ENCODE measurements at regions not wholly inside any gene's neighbourhood (a gene's known extent, or its start where the extent isn't known, plus 50 kb on each side); places are given as distances from the start of the nearest gene placed in this dataset.

DNA sequence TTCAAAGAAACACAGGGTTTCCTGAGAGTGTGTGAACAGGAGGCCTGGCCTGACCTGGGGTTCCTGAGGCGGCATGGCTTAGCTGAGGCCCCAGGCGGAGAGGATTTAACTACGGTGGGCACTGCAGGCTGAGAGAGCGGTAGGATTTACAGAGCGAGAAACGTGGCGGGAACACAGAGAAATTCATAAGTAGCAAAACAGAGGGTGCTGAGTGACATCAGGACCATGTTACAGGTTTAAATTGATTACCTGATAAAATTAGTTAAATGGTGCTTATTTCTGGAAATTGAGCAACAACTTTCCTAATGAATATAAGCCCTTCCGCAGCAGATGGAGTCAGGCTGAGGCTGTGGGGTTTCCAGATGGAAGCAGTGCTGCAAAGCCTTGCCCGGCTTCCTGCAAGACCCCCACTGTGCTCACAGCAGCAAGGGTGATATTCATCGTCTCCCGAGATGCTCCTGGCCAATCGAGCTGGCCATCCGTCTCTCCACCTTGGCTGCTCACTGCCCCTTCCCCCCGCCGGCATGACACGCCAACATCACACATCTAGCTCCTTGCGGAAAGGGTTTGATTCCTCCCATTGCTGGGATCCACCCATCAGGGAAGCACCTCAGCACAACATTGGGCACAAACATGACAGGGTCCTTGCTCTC is 69.4 kb upstream of the MORC3 start:
- Histone ChIP-seq H3K36me3 (replicated peaks in 1 of 2; ENCODE audit: insufficient read depth in 1 of 2, low read depth in 2 of 2) (peaks cover 0 to 2% of the 10 kb centered on the region in 2 donors), H3K27ac (no peak overlapping the region), H3K4me1 (peaks cover 8% of the 10 kb centered on the region), H3K4me3 (no peak overlapping the region), H3K27me3 (no peaks in the 10 kb centered on the region), H3K9me3 (no peaks in the 10 kb centered on the region)
- intact Hi-C loops (cut with DNase I): no loop called here
- 92 to 93% methylated on average over 17 of the region's 17 CpGs for WGBS, 2 donors
- no peak for TF ChIP-seq POLR2A (IDR thresholded peaks at IDR 0.05)
- TF ChIP-seq, protein P1, sequence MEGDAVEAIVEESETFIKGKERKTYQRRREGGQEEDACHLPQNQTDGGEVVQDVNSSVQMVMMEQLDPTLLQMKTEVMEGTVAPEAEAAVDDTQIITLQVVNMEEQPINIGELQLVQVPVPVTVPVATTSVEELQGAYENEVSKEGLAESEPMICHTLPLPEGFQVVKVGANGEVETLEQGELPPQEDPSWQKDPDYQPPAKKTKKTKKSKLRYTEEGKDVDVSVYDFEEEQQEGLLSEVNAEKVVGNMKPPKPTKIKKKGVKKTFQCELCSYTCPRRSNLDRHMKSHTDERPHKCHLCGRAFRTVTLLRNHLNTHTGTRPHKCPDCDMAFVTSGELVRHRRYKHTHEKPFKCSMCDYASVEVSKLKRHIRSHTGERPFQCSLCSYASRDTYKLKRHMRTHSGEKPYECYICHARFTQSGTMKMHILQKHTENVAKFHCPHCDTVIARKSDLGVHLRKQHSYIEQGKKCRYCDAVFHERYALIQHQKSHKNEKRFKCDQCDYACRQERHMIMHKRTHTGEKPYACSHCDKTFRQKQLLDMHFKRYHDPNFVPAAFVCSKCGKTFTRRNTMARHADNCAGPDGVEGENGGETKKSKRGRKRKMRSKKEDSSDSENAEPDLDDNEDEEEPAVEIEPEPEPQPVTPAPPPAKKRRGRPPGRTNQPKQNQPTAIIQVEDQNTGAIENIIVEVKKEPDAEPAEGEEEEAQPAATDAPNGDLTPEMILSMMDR (IDR thresholded peaks at IDR 0.05): no peak
- no peak for ATAC-seq
- no peak for DNase-seq

DNA sequence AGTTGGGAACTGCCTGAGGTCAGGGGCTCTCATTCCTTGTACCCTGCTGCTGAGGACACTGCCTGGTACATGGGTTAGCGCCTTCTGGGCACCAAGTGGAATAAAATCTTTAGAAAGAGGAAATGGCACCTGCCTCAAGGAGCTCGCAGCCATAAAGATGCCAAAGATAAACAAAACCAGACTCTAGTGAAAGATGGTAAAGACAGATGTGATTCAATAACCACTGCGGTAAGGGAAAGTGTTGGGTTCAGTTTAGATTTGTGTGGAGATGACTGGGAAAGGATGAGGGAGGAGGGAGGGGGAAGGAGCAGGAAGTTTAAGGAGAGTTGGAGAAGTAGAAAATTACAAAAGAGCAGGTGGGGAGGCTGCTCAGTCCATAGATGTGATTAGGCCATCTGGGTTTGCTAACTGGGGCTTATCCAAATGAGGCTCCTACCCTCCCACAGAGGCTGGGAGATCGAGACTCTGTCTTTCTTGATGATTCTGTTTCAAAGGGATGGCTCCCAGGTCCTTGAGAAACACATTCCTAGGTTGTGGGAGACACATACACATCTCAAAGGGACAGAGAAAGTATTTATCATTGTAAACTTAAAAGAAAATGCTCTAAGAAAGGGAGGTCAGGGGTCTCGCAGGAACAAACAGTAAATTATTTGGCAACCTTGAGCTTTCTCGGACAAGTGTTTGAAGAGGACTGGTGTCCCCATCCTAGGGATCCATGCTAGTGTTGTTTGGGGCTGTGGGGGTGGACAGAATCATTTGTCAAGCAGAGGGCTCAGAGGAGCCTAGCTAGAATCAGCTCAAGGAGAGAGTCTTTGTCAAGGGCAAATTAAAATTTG is 65.7 kb upstream of the MORC3 start:
- intact Hi-C loops (cut with DNase I): no loop called here
- H3K4me1 ChIP-seq: peaks cover under 1% of the 10 kb centered on the region
- H3K27me3 ChIP-seq: no peaks in the 10 kb centered on the region
- H3K4me3 ChIP-seq: no peak overlapping the region
- H3K9me3 ChIP-seq: no peaks in the 10 kb centered on the region
- DNase-seq (no peak), ATAC-seq (no peak)
- TF ChIP-seq, protein P1 (IDR thresholded peaks at IDR 0.05): no peak
- no peak for TF ChIP-seq POLR2A (IDR thresholded peaks at IDR 0.05)
- no peak overlapping the region for H3K27ac ChIP-seq
- 65 to 70% methylated on average over 6 of the region's 6 CpGs for WGBS, 2 donors
- H3K36me3 ChIP-seq (replicated peaks in 1 of 2; ENCODE audit: insufficient read depth in 1 of 2, low read depth in 2 of 2): peaks cover 0 to 2% of the 10 kb centered on the region in 2 donors

DNA sequence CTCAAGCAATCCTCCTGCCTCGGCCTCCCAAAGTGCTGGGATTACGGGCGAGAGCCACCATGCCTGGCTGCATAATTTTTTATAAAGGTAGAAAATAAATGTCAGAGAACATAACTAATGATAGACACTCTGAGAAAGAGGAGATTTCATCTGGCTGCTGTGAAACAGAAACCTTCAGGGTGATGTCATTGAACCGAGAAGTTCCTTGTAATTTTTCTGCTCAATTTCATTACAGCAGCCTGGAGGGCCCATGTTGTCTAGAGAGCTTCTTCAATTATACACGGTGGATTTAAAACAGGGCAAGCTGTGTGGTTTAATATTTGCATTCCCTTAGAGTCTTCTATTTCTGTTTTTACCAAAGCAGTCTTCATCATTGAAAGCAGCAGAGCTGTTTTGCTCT is 64.3 kb upstream of the MORC3 start:
- DNase-seq: no peak
- H3K27ac ChIP-seq: no peak overlapping the region
- no peaks in the 10 kb centered on the region for H3K36me3 ChIP-seq (replicated peaks in 1 of 2; ENCODE audit: insufficient read depth in 1 of 2, low read depth in 2 of 2)
- H3K9me3 ChIP-seq: no peaks in the 10 kb centered on the region
- no peak for ATAC-seq
- intact Hi-C loops (cut with DNase I): no loop called here
- H3K27me3 ChIP-seq: no peaks in the 10 kb centered on the region
- peaks cover 7% of the 10 kb centered on the region for H3K4me1 ChIP-seq
- WGBS, 2 donors: 87 to 88% methylated on average over 5 of the region's 5 CpGs
- TF ChIP-seq POLR2A (IDR thresholded peaks at IDR 0.05): no peak
- TF ChIP-seq, protein P1 (IDR thresholded peaks at IDR 0.05): no peak
- H3K4me3 ChIP-seq: no peak overlapping the region

DNA sequence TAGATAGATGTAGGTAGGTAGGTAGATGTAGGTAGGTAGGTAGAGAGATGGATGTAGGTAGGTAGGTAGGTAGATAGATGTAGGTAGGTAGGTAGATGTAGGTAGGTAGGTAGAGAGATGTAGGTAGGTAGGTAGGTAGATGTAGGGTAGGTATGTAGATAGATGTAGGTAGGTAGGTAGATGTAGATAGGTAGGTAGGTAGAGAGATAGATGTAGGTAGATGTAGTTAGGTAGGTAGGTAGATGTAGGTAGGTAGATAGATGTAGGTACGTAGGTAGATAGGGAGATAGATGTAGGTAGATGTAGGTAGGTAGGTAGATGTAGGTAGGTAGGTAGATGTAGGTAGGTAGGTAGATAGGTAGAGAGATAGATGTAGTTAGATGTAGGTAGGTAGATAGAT is 62.3 kb upstream of the MORC3 start:
- Histone ChIP-seq H3K36me3 (replicated peaks in 1 of 2; ENCODE audit: insufficient read depth in 1 of 2, low read depth in 2 of 2) (no peaks in the 10 kb centered on the region), H3K27me3 (no peaks in the 10 kb centered on the region), H3K27ac (no peak overlapping the region), H3K4me3 (no peak overlapping the region), H3K4me1 (peaks cover 7% of the 10 kb centered on the region), H3K9me3 (no peaks in the 10 kb centered on the region)
- intact Hi-C loops (cut with DNase I): no loop called here
- no peak for TF ChIP-seq POLR2A (IDR thresholded peaks at IDR 0.05)
- TF ChIP-seq, protein P1 (IDR thresholded peaks at IDR 0.05): no peak
- 43 to 47% methylated on average over 1 of the region's 1 CpG for WGBS, 2 donors
- ATAC-seq: no peak
- no peak for DNase-seq
